H1 (cell line): ENCODE measurements at regions not wholly inside any gene's neighbourhood (a gene's known extent, or its start where the extent isn't known, plus 50 kb on each side); places are given as distances from the start of the nearest gene placed in this dataset.

ENCODE experiments used
- CTCF ChIA-PET: fragments of 300-600 bp; sonication (Branson Sonifier 250); formaldehyde crosslinking; loops from one replicate; lab custom pipeline; 2021; ENCODE audit not compliant: partially characterized antibody; lab: Charles Lee
- POLR2A ChIA-PET: fragments of 300-600 bp; sonication (Branson Sonifier 250); formaldehyde crosslinking; loops from one replicate; lab custom pipeline; 2021; ENCODE audit warnings: inconsistent platforms; ENCODE audit not compliant: partially characterized antibody; lab: Charles Lee
- DNase-seq, 2 experiments: peaks; one replicate each; pipeline versions ENCODE4 v3.0.0 to v3.0.0-alpha.2; 2010 to 2022; ENCODE audit warnings: low spot score in 2 of 2, low read depth in 1 of 2, mixed read lengths in 1 of 2
- FAIRE-seq: peaks from 2 replicates; lab custom pipeline; 2011; peaks lifted over from hg19 to GRCh38; lab: Jason Lieb, UNC
- H2AFZ ChIP-seq: 2 replicates; pipeline ENCODE4 v1.8.1; 2012; ENCODE audit warnings: low read length, inconsistent platforms
- H2AK5ac ChIP-seq: 2 replicates; pipeline ENCODE4 v1.6.1; 2013; ENCODE audit warnings: low read depth, low read length
- H2BK120ac ChIP-seq: replicated peaks from 2 replicates; pipeline ENCODE3; 2013; ENCODE audit warnings: low read depth, low read length, inconsistent platforms
- H2BK12ac ChIP-seq: 2 replicates; pipeline ENCODE4 v1.6.1; 2013; ENCODE audit warnings: low read depth, low read length
- H2BK15ac ChIP-seq: 2 replicates; pipeline ENCODE4 v1.6.1; 2013; ENCODE audit warnings: low read length
- H2BK20ac ChIP-seq: 2 replicates; pipeline ENCODE4 v1.6.1; 2013; ENCODE audit warnings: low read length
- H2BK5ac ChIP-seq: 2 replicates; pipeline ENCODE4 v1.6.1; 2013; ENCODE audit warnings: low read depth, low read length
- H3K14ac ChIP-seq: 2 replicates; pipeline ENCODE4 v1.6.1; 2013; ENCODE audit warnings: inconsistent platforms; ENCODE audit not compliant: insufficient read length
- H3K18ac ChIP-seq: 2 replicates; pipeline ENCODE4 v1.6.1; 2013; ENCODE audit warnings: low read length; ENCODE audit errors: extremely low read depth
- H3K23ac ChIP-seq: 2 replicates; pipeline ENCODE4 v1.6.1; 2013; ENCODE audit warnings: inconsistent platforms; ENCODE audit not compliant: insufficient read length
- H3K23me2 ChIP-seq: 2 replicates; pipeline ENCODE4 v1.6.1; 2013; ENCODE audit warnings: low read depth, low read length
- H3K27ac ChIP-seq: 2 replicates; pipeline ENCODE4 v1.6.1; 2011; ENCODE audit warnings: low read depth, low read length, inconsistent platforms
- H3K27me3 ChIP-seq, 4 experiments: replicated peaks in 1 of 4; 1 replicate in 1 of 4; 2 replicates in 3 of 4; pipeline versions ENCODE4 v1.6.1 to v1.8.1; 2011 to 2013; ENCODE audit warnings: low read length in 3 of 4, mild to moderate bottlenecking in 3 of 4, inconsistent platforms in 2 of 4, mixed read lengths in 2 of 4, moderate library complexity in 1 of 4; ENCODE audit not compliant: control insufficient read depth in 3 of 4, insufficient read depth in 3 of 4; ENCODE audit errors: extremely low read depth in 1 of 4
- H3K36me3 ChIP-seq, 4 experiments: 2 replicates each; pipeline versions ENCODE4 v1.6.1 to v1.8.1; 2011 to 2013; ENCODE audit warnings: mild to moderate bottlenecking in 4 of 4, low read length in 3 of 4, moderate library complexity in 2 of 4, control low read depth in 1 of 4, inconsistent platforms in 1 of 4; ENCODE audit not compliant: insufficient read depth in 4 of 4, control insufficient read depth in 2 of 4
- H3K4ac ChIP-seq: replicated peaks from 2 replicates; pipeline ENCODE3; 2013; ENCODE audit warnings: low read length, low read depth, mixed read lengths, inconsistent platforms; ENCODE audit not compliant: insufficient read length
- H3K4me1 ChIP-seq, 4 experiments: replicated peaks in 1 of 4; 1 replicate in 1 of 4; 2 replicates in 3 of 4; pipeline versions ENCODE4 v1.6.1 to v1.8.1; 2011 to 2013; ENCODE audit warnings: low read length in 3 of 4, inconsistent platforms in 2 of 4, mixed read lengths in 1 of 4; ENCODE audit not compliant: insufficient read depth in 4 of 4, control insufficient read depth in 3 of 4
- H3K4me2 ChIP-seq, 2 experiments: 2 replicates each; pipeline versions ENCODE4 v1.6.1 to v1.8.1; 2011 to 2013; ENCODE audit warnings: low read depth in 2 of 2, low read length in 2 of 2, control low read depth in 1 of 2, inconsistent platforms in 1 of 2, mild to moderate bottlenecking in 1 of 2; ENCODE audit not compliant: insufficient read depth in 1 of 2
- H3K4me3 ChIP-seq, 4 experiments: fragments of 200-600, 300-600 bp in 1 of 4; sonication (generic), shearing (Covaris generic), sonication (Bioruptor Twin) in 1 of 4; 2 replicates each; pipeline versions ENCODE4 v1.5.1 to v1.8.1; 2011 to 2016; ENCODE audit warnings: low read length in 4 of 4, low read depth in 3 of 4, control low read depth in 2 of 4, inconsistent platforms in 2 of 4, mild to moderate bottlenecking in 2 of 4, mixed read lengths in 1 of 4, moderate library complexity in 1 of 4; ENCODE audit not compliant: insufficient read depth in 2 of 4; ENCODE audit errors: extremely low read depth in 1 of 4
- H3K56ac ChIP-seq: replicated peaks from 2 replicates; pipeline ENCODE3; 2013; ENCODE audit warnings: low read depth, mild to moderate bottlenecking, mixed read lengths, low read length, inconsistent platforms; ENCODE audit not compliant: insufficient read length
- H3K79me1 ChIP-seq: 2 replicates; pipeline ENCODE4 v1.6.1; 2013; ENCODE audit warnings: low read depth, low read length, control low read depth
- H3K79me2 ChIP-seq, 2 experiments: 2 replicates each; pipeline versions ENCODE4 v1.6.1 to v1.8.1; 2012 to 2013; ENCODE audit warnings: low read length in 2 of 2, mild to moderate bottlenecking in 2 of 2, inconsistent platforms in 1 of 2; ENCODE audit not compliant: insufficient read depth in 2 of 2, control insufficient read depth in 1 of 2
- H3K9ac ChIP-seq, 4 experiments: replicated peaks in 1 of 4; 1 replicate in 1 of 4; 2 replicates in 3 of 4; pipeline versions ENCODE4 v1.6.1 to v1.8.1; 2011 to 2013; ENCODE audit warnings: low read depth in 3 of 4, low read length in 3 of 4, control low read depth in 2 of 4, mild to moderate bottlenecking in 2 of 4, moderate library complexity in 2 of 4, inconsistent platforms in 1 of 4; ENCODE audit errors: extremely low read depth in 1 of 4
- H3K9me3 ChIP-seq, 2 experiments: 2 replicates each; pipeline versions ENCODE4 v1.6.1 to v1.8.1; 2012 to 2013; ENCODE audit warnings: mild to moderate bottlenecking in 2 of 2, moderate library complexity in 2 of 2, control low read depth in 1 of 2, inconsistent platforms in 1 of 2, low read depth in 1 of 2, low read length in 1 of 2, mixed read lengths in 1 of 2; ENCODE audit not compliant: insufficient read depth in 2 of 2
- H4K20me1 ChIP-seq, 2 experiments: replicated peaks in 1 of 2; 2 replicates each; pipeline versions ENCODE3 to v1.8.1; 2011 to 2013; ENCODE audit warnings: inconsistent platforms in 2 of 2, low read length in 2 of 2, mild to moderate bottlenecking in 1 of 2; ENCODE audit not compliant: insufficient read depth in 2 of 2, control insufficient read depth in 1 of 2
- H4K5ac ChIP-seq: 2 replicates; pipeline ENCODE4 v1.6.1; 2013; ENCODE audit warnings: low read length, low read depth, mixed read lengths, inconsistent platforms; ENCODE audit not compliant: insufficient read length
- H4K8ac ChIP-seq: 2 replicates; pipeline ENCODE4 v1.8.0; 2013; ENCODE audit warnings: mild to moderate bottlenecking, moderate library complexity, low read length, inconsistent platforms; ENCODE audit not compliant: insufficient read depth; ENCODE audit errors: extremely low read depth
- H4K91ac ChIP-seq: replicated peaks from 2 replicates; pipeline ENCODE3; 2013; ENCODE audit warnings: low read length, mixed read lengths, inconsistent platforms; ENCODE audit not compliant: insufficient read length
- BACH1 ChIP-seq: IDR thresholded peaks from 2 replicates; pipeline ENCODE4 v1.6.1; 2012; ENCODE audit warnings: low read length, improper control_type of control experiment
- CREB1 ChIP-seq: IDR thresholded peaks from 2 replicates; pipeline ENCODE4 v1.6.1; 2012; ENCODE audit warnings: inconsistent platforms
- GTF2F1 ChIP-seq: IDR thresholded peaks from 2 replicates; pipeline ENCODE4 v1.6.1; 2012; ENCODE audit warnings: low read depth, low read length, improper control_type of control experiment, borderline replicate concordance
- JUN ChIP-seq: IDR thresholded peaks from 2 replicates; pipeline ENCODE4 v1.6.1; 2011; ENCODE audit warnings: low read depth, mild to moderate bottlenecking, improper control_type of control experiment, low read length
- KDM5A ChIP-seq: fragments of 200-600 bp; IDR thresholded peaks from 2 replicates; pipeline ENCODE4 v1.7.1; 2012; ENCODE audit warnings: mild to moderate bottlenecking, low read length, inconsistent platforms, mixed read lengths
- RNF2 ChIP-seq: fragments of 200-900, 300-1000 bp; sonication (generic); IDR thresholded peaks from 2 replicates; pipeline ENCODE4 v1.7.1; 2016; ENCODE audit warnings: borderline replicate concordance, low read depth, mild to moderate bottlenecking, antibody characterized with exemption, low read length; ENCODE audit not compliant: poor library complexity, severe bottlenecking; ENCODE audit errors: missing control alignments
- SIN3A ChIP-seq, 2 experiments: IDR thresholded peaks in 1 of 2; conservative IDR thresholded peaks in 1 of 2; 2 replicates each; pipeline ENCODE4 v1.6.1; 2011 to 2012; ENCODE audit warnings: low read length in 2 of 2, improper control_type of control experiment in 1 of 2, low read depth in 1 of 2, mild to moderate bottlenecking in 1 of 2
- SRF ChIP-seq: IDR thresholded peaks from 2 replicates; pipeline ENCODE4 v1.6.1; 2011; ENCODE audit warnings: mild to moderate bottlenecking, low read depth, low read length, moderate library complexity
- TAF1 ChIP-seq: IDR thresholded peaks from 2 replicates; pipeline ENCODE4 v1.6.1; 2011; ENCODE audit warnings: mild to moderate bottlenecking, low read depth, low read length
- TEAD4 ChIP-seq: IDR thresholded peaks from 2 replicates; pipeline ENCODE4 v1.6.1; 2012; ENCODE audit warnings: low read depth, low read length, inconsistent platforms, mixed read lengths
- whole genome bisulfite sequencing, 2 experiments: shearing (Covaris generic) in 1 of 2; methylation state at CpG; one replicate each; pipeline versions ENCODE4 v1.1.6 to v1.1.7; 2013 to 2015; ENCODE audit warnings: low lambda C conversion rate in 2 of 2, mixed read lengths in 2 of 2, inconsistent platforms in 1 of 2, low coverage in 1 of 2, missing lambda C conversion rate in 1 of 2; ENCODE audit not compliant: insufficient replicate concordance in 2 of 2, insufficient coverage in 1 of 2, insufficient read length in 1 of 2; ENCODE audit errors: extremely low coverage in 1 of 2, missing lambda C conversion rate in 1 of 2; 5-methylcytosine and 5-hydroxymethylcytosine counted together
- TF ChIP-seq, protein P1 (sequence below), 3 experiments: IDR thresholded peaks; 1 replicate in 2 of 3; 2 replicates in 1 of 3; pipeline versions ENCODE4 v1.5.1 to v1.6.1; 2011; ENCODE audit warnings: low read length in 3 of 3, mild to moderate bottlenecking in 3 of 3, inconsistent platforms in 2 of 3, low read depth in 1 of 3, moderate library complexity in 1 of 3; ENCODE audit not compliant: insufficient read depth in 1 of 3; ENCODE audit errors: control extremely low read depth in 1 of 3

DNA sequence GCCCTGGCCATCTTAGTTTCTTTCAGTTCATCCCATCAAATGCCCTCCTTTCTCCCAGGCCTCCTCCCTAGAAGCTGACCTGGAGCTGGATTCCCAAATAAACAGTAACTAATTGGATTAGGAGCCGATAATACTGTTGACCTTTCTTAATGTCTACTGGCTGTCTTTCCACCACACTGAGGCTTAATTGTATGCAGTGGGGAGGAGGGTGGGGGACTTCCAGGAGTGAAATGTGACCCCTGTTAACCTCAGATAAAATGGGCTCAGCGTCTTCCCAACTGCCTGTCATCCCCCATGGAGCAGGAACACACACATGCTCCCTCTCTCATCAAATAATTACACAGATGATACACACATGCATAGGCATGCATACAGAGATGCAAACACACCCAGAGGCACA lies 53.7 kb upstream of the LBX1 start:
- CTCF ChIA-PET = interaction anchor here (1.1 to 27.0 kb wide), 10 partner anchors 6 to 141 kb away, joined by 3 to 317 read pairs (median 8); no protein-coding TSS in a partner anchor
- no peak for TF ChIP-seq TEAD4
- TF ChIP-seq TAF1 = no peak
- no peak for TF ChIP-seq SIN3A (conservative IDR thresholded peaks at IDR 0.05 in 1 of 2, IDR thresholded peaks at IDR 0.05 in 1 of 2; ENCODE audit: low read depth in 1 of 2, low read length in 2 of 2)
- TF ChIP-seq JUN = no peak
- TF ChIP-seq KDM5A = no peak
- no peak for TF ChIP-seq SRF
- no peak for TF ChIP-seq GTF2F1
- TF ChIP-seq, protein P1, sequence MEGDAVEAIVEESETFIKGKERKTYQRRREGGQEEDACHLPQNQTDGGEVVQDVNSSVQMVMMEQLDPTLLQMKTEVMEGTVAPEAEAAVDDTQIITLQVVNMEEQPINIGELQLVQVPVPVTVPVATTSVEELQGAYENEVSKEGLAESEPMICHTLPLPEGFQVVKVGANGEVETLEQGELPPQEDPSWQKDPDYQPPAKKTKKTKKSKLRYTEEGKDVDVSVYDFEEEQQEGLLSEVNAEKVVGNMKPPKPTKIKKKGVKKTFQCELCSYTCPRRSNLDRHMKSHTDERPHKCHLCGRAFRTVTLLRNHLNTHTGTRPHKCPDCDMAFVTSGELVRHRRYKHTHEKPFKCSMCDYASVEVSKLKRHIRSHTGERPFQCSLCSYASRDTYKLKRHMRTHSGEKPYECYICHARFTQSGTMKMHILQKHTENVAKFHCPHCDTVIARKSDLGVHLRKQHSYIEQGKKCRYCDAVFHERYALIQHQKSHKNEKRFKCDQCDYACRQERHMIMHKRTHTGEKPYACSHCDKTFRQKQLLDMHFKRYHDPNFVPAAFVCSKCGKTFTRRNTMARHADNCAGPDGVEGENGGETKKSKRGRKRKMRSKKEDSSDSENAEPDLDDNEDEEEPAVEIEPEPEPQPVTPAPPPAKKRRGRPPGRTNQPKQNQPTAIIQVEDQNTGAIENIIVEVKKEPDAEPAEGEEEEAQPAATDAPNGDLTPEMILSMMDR (IDR thresholded peaks at IDR 0.05; ENCODE audit: control extremely low read depth in 1 of 3, insufficient read depth in 1 of 3, low read depth in 1 of 3, low read length in 3 of 3) = no peak
- no peak for TF ChIP-seq BACH1
- TF ChIP-seq CREB1 = no peak
- no peak for TF ChIP-seq RNF2

More for the DNA sequence above, 53.7 kb upstream of the LBX1 start:
- peak overlapping the region; percentile 17 for H3K4ac ChIP-seq
- no peak overlapping the region for H2BK5ac ChIP-seq
- H3K4me3 ChIP-seq = no peak overlapping the region
- 0 out of 2 replicates have a peak overlapping the region, but pooled peaks have one; percentile 2 for H3K18ac ChIP-seq
- H3K79me2 ChIP-seq = no peaks in the 10 kb centered on the region
- WGBS, 2 experiments = 47% methylated on average over 2 of the region's 2 CpGs; no CpG with 5 or more reads in 1 of the 2 experiments
- H4K20me1 ChIP-seq = peaks cover 0 to 1% of the 10 kb centered on the region in 2 experiments
- no peak overlapping the region for H2AFZ ChIP-seq
- no peak overlapping the region for H3K56ac ChIP-seq
- no peak overlapping the region for H2BK120ac ChIP-seq
- H3K23me2 ChIP-seq = peaks cover 11% of the 10 kb centered on the region; the same call in 1 of the 2 replicates
- H3K9me3 ChIP-seq = no peaks in the 10 kb centered on the region
- no peak overlapping the region for H3K14ac ChIP-seq
- peak overlapping the region; percentile 40 to 82 for H3K4me2 ChIP-seq
- H2BK12ac ChIP-seq = no peak overlapping the region; the same call in 1 of the 2 replicates
- 0 out of 2 replicates have a peak overlapping the region, but pooled peaks have one; percentile 48 for H2BK20ac ChIP-seq
- H3K27me3 ChIP-seq = peaks cover 26 to 60% (median 52%) of the 10 kb centered on the region in 4 experiments
- DNase-seq = no peak
- no peak for FAIRE-seq
- H4K8ac ChIP-seq = no peak overlapping the region
- H3K4me1 ChIP-seq = peaks cover 26 to 38% (median 29%) of the 10 kb centered on the region in 4 experiments
- no peaks in the 10 kb centered on the region for H3K79me1 ChIP-seq
- no peaks in the 10 kb centered on the region for H3K36me3 ChIP-seq
- no peak overlapping the region for H2BK15ac ChIP-seq
- H3K27ac ChIP-seq = no peak overlapping the region
- H3K9ac ChIP-seq = no peak overlapping the region
- H3K23ac ChIP-seq = no peak overlapping the region
- H2AK5ac ChIP-seq = no peak overlapping the region
- POLR2A ChIA-PET = interaction anchor here (0.8 to 1.6 kb wide), 4 partner anchors 9 to 298 kb away, joined by 3 to 10 read pairs (median 3); no protein-coding TSS in a partner anchor
- H4K5ac ChIP-seq = no peak overlapping the region
- H4K91ac ChIP-seq = no peak overlapping the region
